ENCODE measurements at regions not wholly inside any gene's neighbourhood (a gene's known extent, or its start where the extent isn't known, plus 50 kb on each side); places are given as distances from the start of the nearest gene placed in this dataset.

- no peak for DNase-seq
These were observed 383.2 kb downstream of the UQCRFS1 start for GRCh38 chr19:28829762-28830161.

- no peak for DNase-seq
These were observed 383.6 kb downstream of the UQCRFS1 start for GRCh38 chr19:28829359-28829758.

- DNase-seq = no peak
These were observed 384.6 kb downstream of the UQCRFS1 start for GRCh38 chr19:28828276-28828870.

GRCh38 chr19:28827382-28827781 is 385.6 kb downstream of the UQCRFS1 start:
- no peak for DNase-seq

GRCh38 chr19:28823338-28823961 is 389.5 kb downstream of the UQCRFS1 start:
- DNase-seq = no peak

GRCh38 chr19:28820289-28820688 is 392.7 kb downstream of the UQCRFS1 start:
- no peak for DNase-seq

GRCh38 chr19:28815257-28815656 is 397.7 kb downstream of the UQCRFS1 start:
- DNase-seq = no peak

GRCh38 chr19:28794301-28794700 is 418.6 kb downstream of the UQCRFS1 start:
- no peak for DNase-seq

- no peak for DNase-seq
These were observed 419.4 kb downstream of the UQCRFS1 start for GRCh38 chr19:28793391-28794168.

GRCh38 chr19:28785971-28786370 is 427.0 kb downstream of the UQCRFS1 start:
- no peak for DNase-seq

GRCh38 chr19:28764066-28764465 is 448.9 kb downstream of the UQCRFS1 start:
- no peak for DNase-seq

- DNase-seq = no peak
These were observed 466.5 kb downstream of the UQCRFS1 start for GRCh38 chr19:28746478-28746877.

GRCh38 chr19:28744943-28745342 is 468.0 kb downstream of the UQCRFS1 start:
- no peak for DNase-seq

- DNase-seq = no peak
These were observed 468.9 kb downstream of the UQCRFS1 start for GRCh38 chr19:28744014-28744413.

- no peak for DNase-seq
These were observed 475.7 kb downstream of the UQCRFS1 start for GRCh38 chr19:28737021-28737895.

GRCh38 chr19:28736528-28736927 is 476.4 kb downstream of the UQCRFS1 start:
- DNase-seq = no peak

GRCh38 chr19:28731577-28731976 is 481.4 kb downstream of the UQCRFS1 start:
- DNase-seq = no peak

GRCh38 chr19:28730791-28731512 is 482.0 kb downstream of the UQCRFS1 start:
- DNase-seq = no peak

GRCh38 chr19:28727480-28728159 is 485.3 kb downstream of the UQCRFS1 start:
- DNase-seq = no peak

- DNase-seq = no peak
These were observed 486.1 kb downstream of the UQCRFS1 start for GRCh38 chr19:28726533-28727479.

GRCh38 chr19:28718909-28719308 is 494.0 kb downstream of the UQCRFS1 start:
- DNase-seq = no peak
